Smooth muscle cell (in vitro differentiated cells): ENCODE measurements at regions not wholly inside any gene's neighbourhood (a gene's known extent, or its start where the extent isn't known, plus 50 kb on each side); places are given as distances from the start of the nearest gene placed in this dataset.

Experiments used
- DNase-seq: peaks from one replicate; lab custom pipeline; 2025; ENCODE audit not compliant: unreplicated experiment; lab: John Stamatoyannopoulos, UW
- H2AFZ ChIP-seq: fragments of 200-600 bp; sonication (generic); 2 replicates; pipeline ENCODE4 v1.6.0; 2016; ENCODE audit warnings: antibody characterized with exemption, low read depth, mild to moderate bottlenecking
- H3F3A ChIP-seq: fragments of 200-600 bp; sonication (generic); 2 replicates; pipeline ENCODE4 v1.6.0; 2017; ENCODE audit warnings: antibody characterized with exemption, low read depth
- H3K27ac ChIP-seq: fragments of 200-600 bp; sonication (generic); 2 replicates; pipeline ENCODE4 v1.5.1; 2016; ENCODE audit warnings: low read depth, mild to moderate bottlenecking
- H3K27me3 ChIP-seq: fragments of 200-600 bp; sonication (generic); 2 replicates; pipeline ENCODE4 v1.6.1; 2016; ENCODE audit warnings: low read depth, mild to moderate bottlenecking
- H3K36me3 ChIP-seq: fragments of 200-600 bp; sonication (generic); 2 replicates; pipeline ENCODE4 v1.5.1; 2016; ENCODE audit warnings: low read depth
- H3K4me1 ChIP-seq: fragments of 200-600 bp; sonication (generic); 2 replicates; pipeline ENCODE4 v1.5.1; 2016; ENCODE audit warnings: low read depth
- H3K4me2 ChIP-seq: fragments of 200-600 bp; sonication (generic); 2 replicates; pipeline ENCODE4 v1.6.0; 2016; ENCODE audit warnings: mild to moderate bottlenecking
- H3K4me3 ChIP-seq: fragments of 200-600 bp; sonication (generic); 2 replicates; pipeline ENCODE4 v1.5.1; 2016; ENCODE audit warnings: mild to moderate bottlenecking
- H3K79me2 ChIP-seq: fragments of 200-600 bp; sonication (generic); 2 replicates; pipeline ENCODE4 v1.6.0; 2016; ENCODE audit warnings: low read depth, mild to moderate bottlenecking
- H3K9ac ChIP-seq: fragments of 200-600 bp; sonication (generic); 2 replicates; pipeline ENCODE4 v1.6.0; 2016; ENCODE audit warnings: low read depth
- H3K9me3 ChIP-seq: fragments of 200-600 bp; sonication (generic); replicated peaks from 2 replicates; pipeline ENCODE4 v1.5.1; 2016; ENCODE audit warnings: low read depth
- H4K20me1 ChIP-seq: fragments of 200-600 bp; sonication (generic); 2 replicates; pipeline ENCODE4 v1.6.0; 2016; ENCODE audit warnings: low read depth
- CTCF ChIP-seq: fragments of 200-600 bp; sonication (generic); IDR thresholded peaks from 2 replicates; pipeline ENCODE4 v1.5.1; 2017; ENCODE audit warnings: borderline replicate concordance, mild to moderate bottlenecking, antibody characterized with exemption; ENCODE audit not compliant: insufficient read depth, poor library complexity, severe bottlenecking
- WGBS: methylation state at CpG from one replicate; pipeline ENCODE4 v1.1.7; 2016; ENCODE audit warnings: low lambda C conversion rate; 5-methylcytosine and 5-hydroxymethylcytosine counted together

- no peaks in the 10 kb centered on the region for H3K9me3 ChIP-seq
- WGBS, result 74% methylated on average over 2 of the region's 2 CpGs
- H3K79me2 ChIP-seq, result no peaks in the 10 kb centered on the region
- no peak overlapping the region for H3K4me3 ChIP-seq
- no peaks in the 10 kb centered on the region for H3K27me3 ChIP-seq
- DNase-seq, result no peak
- no peak overlapping the region for H3K9ac ChIP-seq
- H3F3A ChIP-seq, result no peaks in the 10 kb centered on the region
- no peak for TF ChIP-seq CTCF
- no peaks in the 10 kb centered on the region for H3K4me1 ChIP-seq
- no peak overlapping the region for H3K27ac ChIP-seq
- no peaks in the 10 kb centered on the region for H3K36me3 ChIP-seq
- H2AFZ ChIP-seq, result no peak overlapping the region
- H4K20me1 ChIP-seq, result no peaks in the 10 kb centered on the region
- H3K4me2 ChIP-seq, result no peak overlapping the region
These were observed 136.1 kb upstream of the IRS2 start for GRCh38 chr13:109922518-109922917.

- no peak overlapping the region for H3K4me2 ChIP-seq
- no peak overlapping the region for H3K27ac ChIP-seq
- H3F3A ChIP-seq, result no peaks in the 10 kb centered on the region
- no peak for DNase-seq
- H3K79me2 ChIP-seq, result no peaks in the 10 kb centered on the region
- no peaks in the 10 kb centered on the region for H3K9me3 ChIP-seq
- no peaks in the 10 kb centered on the region for H4K20me1 ChIP-seq
- no peak overlapping the region for H2AFZ ChIP-seq
- H3K36me3 ChIP-seq, result no peaks in the 10 kb centered on the region
- WGBS, result 93% methylated on average over 4 of the region's 4 CpGs
- no peak overlapping the region for H3K9ac ChIP-seq
- no peak overlapping the region for H3K4me3 ChIP-seq
- H3K27me3 ChIP-seq, result no peaks in the 10 kb centered on the region
- TF ChIP-seq CTCF, result no peak
- H3K4me1 ChIP-seq, result no peaks in the 10 kb centered on the region
These were observed 133.5 kb upstream of the IRS2 start for GRCh38 chr13:109919715-109920375.

- H3K9ac ChIP-seq, result no peak overlapping the region
- no peak overlapping the region for H3K4me3 ChIP-seq
- H3K79me2 ChIP-seq, result no peaks in the 10 kb centered on the region
- peaks cover 15% of the 10 kb centered on the region for H3K27me3 ChIP-seq
- no peaks in the 10 kb centered on the region for H4K20me1 ChIP-seq
- 55% methylated on average over 9 of the region's 9 CpGs for WGBS
- no peak overlapping the region for H3K27ac ChIP-seq
- no peak overlapping the region for H2AFZ ChIP-seq
- no peak for DNase-seq
- H3K9me3 ChIP-seq, result no peaks in the 10 kb centered on the region
- H3F3A ChIP-seq, result no peaks in the 10 kb centered on the region
- no peak for TF ChIP-seq CTCF
- no peaks in the 10 kb centered on the region for H3K4me1 ChIP-seq
- no peak overlapping the region for H3K4me2 ChIP-seq
- H3K36me3 ChIP-seq, result no peaks in the 10 kb centered on the region
These were observed 131.9 kb upstream of the IRS2 start for GRCh38 chr13:109918179-109918711.

GRCh38 chr13:109917422-109917821 is 131.0 kb upstream of the IRS2 start:
- 70% methylated on average over 1 of the region's 1 CpG for WGBS
- H3K9ac ChIP-seq, result no peak overlapping the region
- no peaks in the 10 kb centered on the region for H3K4me1 ChIP-seq

More at GRCh38 chr13:109917422-109917821, 131.0 kb upstream of the IRS2 start:
- no peak for DNase-seq
- peaks cover 15% of the 10 kb centered on the region for H3K27me3 ChIP-seq
- H3K79me2 ChIP-seq, result no peaks in the 10 kb centered on the region
- no peak overlapping the region for H2AFZ ChIP-seq
- H4K20me1 ChIP-seq, result no peaks in the 10 kb centered on the region
- H3K4me2 ChIP-seq, result no peak overlapping the region
- no peak overlapping the region for H3K4me3 ChIP-seq
- H3K36me3 ChIP-seq, result no peaks in the 10 kb centered on the region
- no peak for TF ChIP-seq CTCF
- no peaks in the 10 kb centered on the region for H3F3A ChIP-seq
- H3K9me3 ChIP-seq, result no peaks in the 10 kb centered on the region
- H3K27ac ChIP-seq, result no peak overlapping the region
